ENCODE measurements at regions not wholly inside any gene's neighbourhood (a gene's known extent, or its start where the extent isn't known, plus 50 kb on each side); places are given as distances from the start of the nearest gene placed in this dataset.

- ChIA-PET RAD21 (ENCODE audit: low non-redundant PET in 1 of 2, low total read pairs in 2 of 2, uncharacterized antibody in 2 of 2, unreplicated experiment in 2 of 2) (no interaction called here), POLR2A (no interaction called here), CTCF (no interaction called here)
- Histone ChIP-seq H2AFZ (ENCODE audit: low read depth, low read length, poor library complexity, severe bottlenecking) (no peak overlapping the region), H3K4me1 (ENCODE audit: control insufficient read depth in 1 of 2, insufficient read depth in 2 of 2, low read length in 2 of 2) (no peaks in the 10 kb centered on the region), H3K79me2 (ENCODE audit: insufficient read depth, low read length) (no peaks in the 10 kb centered on the region), H4K20me1 (ENCODE audit: insufficient read depth) (no peaks in the 10 kb centered on the region), H3K27ac (ENCODE audit: low read depth, low read length) (no peak overlapping the region), H3K36me3 (ENCODE audit: control insufficient read depth in 1 of 2, insufficient read depth in 2 of 2, low read length in 2 of 2) (no peaks in the 10 kb centered on the region), H3K4me3 (replicated peaks in 1 of 2; ENCODE audit: low read depth in 1 of 2, low read length in 2 of 2) (no peak overlapping the region), H3K4me2 (ENCODE audit: low read length) (no peak overlapping the region), H3K9me3 (ENCODE audit: control insufficient read depth in 1 of 2, insufficient read depth in 1 of 2, low read depth in 1 of 2, low read length in 2 of 2) (no peaks in the 10 kb centered on the region), H3K27me3 (ENCODE audit: insufficient read depth, low read length) (no peaks in the 10 kb centered on the region), H3K9ac (ENCODE audit: low read length) (no peak overlapping the region), H3K9me2 (ENCODE audit: insufficient read depth) (no peaks in the 10 kb centered on the region)
- TF ChIP-seq CEBPB (IDR thresholded peaks at IDR 0.05; ENCODE audit: low read depth) (no peak), MAX (IDR thresholded peaks at IDR 0.05) (no peak), RAD21 (IDR thresholded peaks at IDR 0.05; ENCODE audit: low read depth) (no peak), YY1 (IDR thresholded peaks at IDR 0.05; ENCODE audit: extremely low read depth, insufficient replicate concordance, low read depth, low read length) (no peak), CBX3 (IDR thresholded peaks at IDR 0.05; ENCODE audit: low read depth) (no peak), EGR1 (IDR thresholded peaks at IDR 0.05; ENCODE audit: low read depth) (no peak), JUND (IDR thresholded peaks at IDR 0.05) (no peak), REST (IDR thresholded peaks at IDR 0.05; ENCODE audit: low read depth) (no peak), CTCF (IDR thresholded peaks at IDR 0.05 in 2 of 3, conservative IDR thresholded peaks at IDR 0.05 in 1 of 3; ENCODE audit: borderline replicate concordance in 1 of 3, insufficient read depth in 1 of 3, low read depth in 2 of 3, low read length in 2 of 3) (no peak), ATF3 (IDR thresholded peaks at IDR 0.05) (no peak), SRF (IDR thresholded peaks at IDR 0.05; ENCODE audit: low read depth) (no peak), TCF7L2 (IDR thresholded peaks at IDR 0.05; ENCODE audit: borderline replicate concordance, extremely low read depth, insufficient read depth, insufficient read length) (no peak), POLR2AphosphoS5 (IDR thresholded peaks at IDR 0.05; ENCODE audit: low read depth, low read length) (no peak), EZH2phosphoT487 (IDR thresholded peaks at IDR 0.05; ENCODE audit: borderline replicate concordance) (no peak), ZFX (IDR thresholded peaks at IDR 0.05) (no peak)
- ATAC-seq = no peak
- intact Hi-C loops (cut with micrococcal nuclease) = no loop called here
- DNase-seq (ENCODE audit: low read depth, low spot score) = no peak
- no TSS peak for BruUV-seq (replicated peaks)
Observed at GRCh38 chr7:84924353-84924752, 262.5 kb downstream of the SEMA3D start.

Measured in HCT116 (cell line).